HG03280 (cell line): ENCODE measurements at regions not wholly inside any gene's neighbourhood (a gene's known extent, or its start where the extent isn't known, plus 50 kb on each side); places are given as distances from the start of the nearest gene placed in this dataset.
"Not testable (repeated sequence)": the region's sequence is repeated elsewhere in the genome, so short reads cannot be mapped to it uniquely, and the experiment has no call there.

Source experiments
- ATAC-seq: cut with Tn5 transposase; IDR thresholded peaks from one replicate; pipeline ENCODE4 v1.9.1; 2021; ENCODE audit warnings: mild to moderate bottlenecking, moderate library complexity; ENCODE audit not compliant: unreplicated experiment

- no peak for ATAC-seq
Measured at GRCh38 chr5:17079562-17079961, 137.9 kb upstream of the BASP1 start.

GRCh38 chr5:17080361-17080760, 137.1 kb upstream of the BASP1 start:
- ATAC-seq = no peak

- no peak for ATAC-seq
Measured at GRCh38 chr5:17081142-17081541, 136.3 kb upstream of the BASP1 start.

GRCh38 chr5:17083276-17083675, 134.2 kb upstream of the BASP1 start:
- ATAC-seq = not testable (repeated sequence)

GRCh38 chr5:17087035-17087434, 130.4 kb upstream of the BASP1 start:
- no peak for ATAC-seq

- no peak for ATAC-seq
Measured at GRCh38 chr5:17088051-17088450, 129.4 kb upstream of the BASP1 start.

GRCh38 chr5:17089001-17089400, 128.4 kb upstream of the BASP1 start:
- ATAC-seq = no peak

GRCh38 chr5:17089690-17090089, 127.7 kb upstream of the BASP1 start:
- ATAC-seq = no peak

- no peak for ATAC-seq
Measured at GRCh38 chr5:17090839-17091238, 126.6 kb upstream of the BASP1 start.

GRCh38 chr5:17094830-17095229, 122.6 kb upstream of the BASP1 start:
- no peak for ATAC-seq

- ATAC-seq = no peak
Measured at GRCh38 chr5:17096952-17097695, 120.3 kb upstream of the BASP1 start.

GRCh38 chr5:17099946-17100345, 117.5 kb upstream of the BASP1 start:
- no peak for ATAC-seq

- ATAC-seq = no peak
Measured at GRCh38 chr5:17103461-17103860, 114.0 kb upstream of the BASP1 start.

- no peak for ATAC-seq
Measured at GRCh38 chr5:17105744-17106418, 111.5 kb upstream of the BASP1 start.

GRCh38 chr5:17106521-17106920, 110.9 kb upstream of the BASP1 start:
- no peak for ATAC-seq

- ATAC-seq = not testable (repeated sequence)
Measured at GRCh38 chr5:17112091-17112716, 105.2 kb upstream of the BASP1 start.

- ATAC-seq = no peak
Measured at GRCh38 chr5:17113174-17113958, 104.1 kb upstream of the BASP1 start.

GRCh38 chr5:17114233-17114632, 103.2 kb upstream of the BASP1 start:
- ATAC-seq = no peak

GRCh38 chr5:17114715-17115599, 102.5 kb upstream of the BASP1 start:
- no peak for ATAC-seq

- no peak for ATAC-seq
Measured at GRCh38 chr5:17115855-17116254, 101.6 kb upstream of the BASP1 start.
